ENCODE measurements at regions not wholly inside any gene's neighbourhood (a gene's known extent, or its start where the extent isn't known, plus 50 kb on each side); places are given as distances from the start of the nearest gene placed in this dataset.
A peak's percentile ranks its signal among the peaks of the same experiment; 100 is the strongest.

GRCh38 chr3:63089007-63089750 is 188.9 kb upstream of the SYNPR start (continued):
- no peak for TF ChIP-seq ZGPAT (CRISPR knock-in tag; IDR thresholded peaks at IDR 0.05)
- TF ChIP-seq RXRB (CRISPR knock-in tag; IDR thresholded peaks at IDR 0.05; ENCODE audit: borderline replicate concordance) = peak; percentile 37; the same call in 1 of the 2 replicates
- no peak for TF ChIP-seq ZNF276 (CRISPR knock-in tag; IDR thresholded peaks at IDR 0.05; ENCODE audit: low read depth)
- TF ChIP-seq DNMT1 (CRISPR knock-in tag; IDR thresholded peaks at IDR 0.05) = no peak
- no peak for TF ChIP-seq ZXDC (CRISPR knock-in tag; IDR thresholded peaks at IDR 0.05)
- no peak for TF ChIP-seq MBNL3 (CRISPR knock-in tag; conservative IDR thresholded peaks at IDR 0.05)
- no peak for TF ChIP-seq ZNF737 (CRISPR knock-in tag; IDR thresholded peaks at IDR 0.05; ENCODE audit: borderline replicate concordance)
- TF ChIP-seq AHDC1 (CRISPR knock-in tag; IDR thresholded peaks at IDR 0.05; ENCODE audit: borderline replicate concordance) = peak; percentile 92
- TF ChIP-seq ZNF629 (CRISPR knock-in tag; conservative IDR thresholded peaks at IDR 0.05) = no peak
- no peak for TF ChIP-seq ISX (CRISPR knock-in tag; conservative IDR thresholded peaks at IDR 0.05)
- peak; percentile 79 for TF ChIP-seq BCL3 (CRISPR knock-in tag; IDR thresholded peaks at IDR 0.05)
- peak; percentile 70 for TF ChIP-seq DPF2 (CRISPR knock-in tag; IDR thresholded peaks at IDR 0.05; ENCODE audit: borderline replicate concordance, low read depth)
- no peak for TF ChIP-seq PRPF4 (IDR thresholded peaks at IDR 0.05; ENCODE audit: low read depth, low read length, poor library complexity, severe bottlenecking)
- no peak for TF ChIP-seq FOXP1 (IDR thresholded peaks at IDR 0.05)
- TF ChIP-seq FOXP1 (CRISPR knock-in tag; IDR thresholded peaks at IDR 0.05) = peak; percentile 82
- no peak for TF ChIP-seq KLF9 (CRISPR knock-in tag; IDR thresholded peaks at IDR 0.05; ENCODE audit: low read depth)
- no peak for TF ChIP-seq TARDBP (CRISPR knock-in tag; IDR thresholded peaks at IDR 0.05)
